ENCODE measurements at regions not wholly inside any gene's neighbourhood (a gene's known extent, or its start where the extent isn't known, plus 50 kb on each side); places are given as distances from the start of the nearest gene placed in this dataset.

DNA sequence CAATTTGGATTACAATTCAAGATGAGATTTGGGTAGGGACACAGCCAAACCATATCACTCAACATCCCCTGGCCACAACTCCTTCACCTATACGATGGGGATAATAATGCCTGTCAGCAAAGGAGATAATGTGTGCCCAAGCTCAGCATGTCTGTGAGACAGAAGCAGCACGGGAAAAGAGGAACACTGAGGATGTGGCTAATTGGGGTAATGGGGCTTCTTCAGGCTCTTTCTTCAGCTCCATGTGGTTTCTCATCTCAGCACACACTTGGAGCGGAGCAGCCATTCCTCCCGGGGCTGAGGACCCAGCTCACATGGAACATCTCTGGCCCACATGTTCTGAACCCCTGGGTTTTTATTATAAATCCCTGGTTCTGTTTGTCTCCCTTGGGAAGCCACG lies 136.0 kb upstream of the NAMPT start:
- TF ChIP-seq ZNF124 (CRISPR knock-in tag; IDR thresholded peaks at IDR 0.05), result no peak
- TF ChIP-seq CEBPB (IDR thresholded peaks at IDR 0.05; ENCODE audit: borderline replicate concordance, low read depth, low read length), result no peak
- TF ChIP-seq, protein P1, sequence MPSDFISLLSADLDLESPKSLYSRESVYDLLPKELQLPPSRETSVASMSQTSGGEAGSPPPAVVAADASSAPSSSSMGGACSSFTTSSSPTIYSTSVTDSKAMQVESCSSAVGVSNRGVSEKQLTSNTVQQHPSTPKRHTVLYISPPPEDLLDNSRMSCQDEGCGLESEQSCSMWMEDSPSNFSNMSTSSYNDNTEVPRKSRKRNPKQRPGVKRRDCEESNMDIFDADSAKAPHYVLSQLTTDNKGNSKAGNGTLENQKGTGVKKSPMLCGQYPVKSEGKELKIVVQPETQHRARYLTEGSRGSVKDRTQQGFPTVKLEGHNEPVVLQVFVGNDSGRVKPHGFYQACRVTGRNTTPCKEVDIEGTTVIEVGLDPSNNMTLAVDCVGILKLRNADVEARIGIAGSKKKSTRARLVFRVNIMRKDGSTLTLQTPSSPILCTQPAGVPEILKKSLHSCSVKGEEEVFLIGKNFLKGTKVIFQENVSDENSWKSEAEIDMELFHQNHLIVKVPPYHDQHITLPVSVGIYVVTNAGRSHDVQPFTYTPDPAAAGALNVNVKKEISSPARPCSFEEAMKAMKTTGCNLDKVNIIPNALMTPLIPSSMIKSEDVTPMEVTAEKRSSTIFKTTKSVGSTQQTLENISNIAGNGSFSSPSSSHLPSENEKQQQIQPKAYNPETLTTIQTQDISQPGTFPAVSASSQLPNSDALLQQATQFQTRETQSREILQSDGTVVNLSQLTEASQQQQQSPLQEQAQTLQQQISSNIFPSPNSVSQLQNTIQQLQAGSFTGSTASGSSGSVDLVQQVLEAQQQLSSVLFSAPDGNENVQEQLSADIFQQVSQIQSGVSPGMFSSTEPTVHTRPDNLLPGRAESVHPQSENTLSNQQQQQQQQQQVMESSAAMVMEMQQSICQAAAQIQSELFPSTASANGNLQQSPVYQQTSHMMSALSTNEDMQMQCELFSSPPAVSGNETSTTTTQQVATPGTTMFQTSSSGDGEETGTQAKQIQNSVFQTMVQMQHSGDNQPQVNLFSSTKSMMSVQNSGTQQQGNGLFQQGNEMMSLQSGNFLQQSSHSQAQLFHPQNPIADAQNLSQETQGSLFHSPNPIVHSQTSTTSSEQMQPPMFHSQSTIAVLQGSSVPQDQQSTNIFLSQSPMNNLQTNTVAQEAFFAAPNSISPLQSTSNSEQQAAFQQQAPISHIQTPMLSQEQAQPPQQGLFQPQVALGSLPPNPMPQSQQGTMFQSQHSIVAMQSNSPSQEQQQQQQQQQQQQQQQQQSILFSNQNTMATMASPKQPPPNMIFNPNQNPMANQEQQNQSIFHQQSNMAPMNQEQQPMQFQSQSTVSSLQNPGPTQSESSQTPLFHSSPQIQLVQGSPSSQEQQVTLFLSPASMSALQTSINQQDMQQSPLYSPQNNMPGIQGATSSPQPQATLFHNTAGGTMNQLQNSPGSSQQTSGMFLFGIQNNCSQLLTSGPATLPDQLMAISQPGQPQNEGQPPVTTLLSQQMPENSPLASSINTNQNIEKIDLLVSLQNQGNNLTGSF (CRISPR knock-in tag; IDR thresholded peaks at IDR 0.05), result no peak
- no peak for TF ChIP-seq RXRA (CRISPR knock-in tag; IDR thresholded peaks at IDR 0.05)
- TF ChIP-seq SRSF4 (IDR thresholded peaks at IDR 0.05; ENCODE audit: low read depth, low read length, poor library complexity, severe bottlenecking), result no peak
- no peak for TF ChIP-seq CREB1 (IDR thresholded peaks at IDR 0.05)
- no peak for TF ChIP-seq CREB1 (CRISPR knock-in tag; IDR thresholded peaks at IDR 0.05)
- TF ChIP-seq ZFP62 (CRISPR knock-in tag; IDR thresholded peaks at IDR 0.05), result no peak
- TF ChIP-seq, protein P2, sequence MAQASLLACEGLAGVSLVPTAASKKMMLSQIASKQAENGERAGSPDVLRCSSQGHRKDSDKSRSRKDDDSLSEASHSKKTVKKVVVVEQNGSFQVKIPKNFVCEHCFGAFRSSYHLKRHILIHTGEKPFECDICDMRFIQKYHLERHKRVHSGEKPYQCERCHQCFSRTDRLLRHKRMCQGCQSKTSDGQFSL (CRISPR knock-in tag; IDR thresholded peaks at IDR 0.05), result no peak

Data from HepG2 (cell line).